ENCODE measurements at regions not wholly inside any gene's neighbourhood (a gene's known extent, or its start where the extent isn't known, plus 50 kb on each side); places are given as distances from the start of the nearest gene placed in this dataset.

DNA sequence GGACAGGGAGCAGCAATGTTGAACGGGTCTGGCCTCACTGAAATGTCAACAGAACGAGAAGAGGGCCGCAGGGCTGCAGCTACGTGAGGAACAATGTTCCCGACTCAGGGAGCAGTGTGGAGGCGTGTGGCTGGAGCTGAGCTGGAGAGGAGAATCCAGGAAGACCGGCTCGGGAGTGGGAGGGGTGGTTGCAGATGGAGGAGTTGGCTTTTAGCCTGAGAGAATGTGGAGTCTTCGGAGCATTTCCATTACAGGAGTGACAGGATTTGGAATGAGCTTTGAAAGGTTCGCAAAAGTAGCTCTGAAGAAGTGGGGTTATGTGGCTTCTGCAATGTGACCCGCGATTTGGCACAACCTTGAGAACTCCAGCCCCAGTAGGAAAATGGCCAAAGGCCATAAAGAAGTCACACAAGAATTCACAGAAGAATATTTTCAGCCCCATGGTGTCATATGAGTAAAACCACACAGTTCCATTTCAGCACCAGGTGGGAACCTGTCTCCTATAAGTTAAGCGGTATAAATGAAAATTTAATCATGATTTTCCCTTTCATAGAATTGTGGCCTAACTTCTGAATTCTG, 78.8 kb upstream of the NSMCE3 start:
- DNase-seq (ENCODE audit: low spot score): no peak

DNA sequence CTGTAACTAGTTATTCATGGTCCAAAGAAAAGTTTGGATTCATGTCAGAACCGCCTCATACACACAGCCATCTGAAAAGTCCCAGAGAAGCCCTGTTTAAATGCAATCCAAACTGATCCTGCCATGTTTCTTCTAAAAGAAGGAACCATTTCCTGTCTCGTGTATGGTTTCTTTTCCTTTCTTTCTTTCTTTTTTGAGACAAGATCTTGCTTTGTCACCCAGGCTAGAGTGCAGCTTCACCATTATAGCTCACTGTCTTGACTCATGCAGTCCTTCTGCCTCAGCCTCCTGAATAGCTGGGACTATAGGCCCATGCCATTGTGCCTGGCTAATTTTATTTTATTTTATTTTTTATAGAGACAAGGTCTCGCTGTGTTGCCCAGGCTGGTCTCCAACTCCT, 77.4 kb upstream of the NSMCE3 start:
- TF ChIP-seq, protein P1, sequence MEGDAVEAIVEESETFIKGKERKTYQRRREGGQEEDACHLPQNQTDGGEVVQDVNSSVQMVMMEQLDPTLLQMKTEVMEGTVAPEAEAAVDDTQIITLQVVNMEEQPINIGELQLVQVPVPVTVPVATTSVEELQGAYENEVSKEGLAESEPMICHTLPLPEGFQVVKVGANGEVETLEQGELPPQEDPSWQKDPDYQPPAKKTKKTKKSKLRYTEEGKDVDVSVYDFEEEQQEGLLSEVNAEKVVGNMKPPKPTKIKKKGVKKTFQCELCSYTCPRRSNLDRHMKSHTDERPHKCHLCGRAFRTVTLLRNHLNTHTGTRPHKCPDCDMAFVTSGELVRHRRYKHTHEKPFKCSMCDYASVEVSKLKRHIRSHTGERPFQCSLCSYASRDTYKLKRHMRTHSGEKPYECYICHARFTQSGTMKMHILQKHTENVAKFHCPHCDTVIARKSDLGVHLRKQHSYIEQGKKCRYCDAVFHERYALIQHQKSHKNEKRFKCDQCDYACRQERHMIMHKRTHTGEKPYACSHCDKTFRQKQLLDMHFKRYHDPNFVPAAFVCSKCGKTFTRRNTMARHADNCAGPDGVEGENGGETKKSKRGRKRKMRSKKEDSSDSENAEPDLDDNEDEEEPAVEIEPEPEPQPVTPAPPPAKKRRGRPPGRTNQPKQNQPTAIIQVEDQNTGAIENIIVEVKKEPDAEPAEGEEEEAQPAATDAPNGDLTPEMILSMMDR (IDR thresholded peaks at IDR 0.05): no peak
- ATAC-seq (ENCODE audit: low FRiP score): no peak
- DNase-seq (ENCODE audit: low spot score): no peak

More for the DNA sequence above, 78.8 kb upstream of the NSMCE3 start:
- TF ChIP-seq, protein P1 (IDR thresholded peaks at IDR 0.05): no peak
- ATAC-seq (ENCODE audit: low FRiP score): peak; percentile 63

DNA sequence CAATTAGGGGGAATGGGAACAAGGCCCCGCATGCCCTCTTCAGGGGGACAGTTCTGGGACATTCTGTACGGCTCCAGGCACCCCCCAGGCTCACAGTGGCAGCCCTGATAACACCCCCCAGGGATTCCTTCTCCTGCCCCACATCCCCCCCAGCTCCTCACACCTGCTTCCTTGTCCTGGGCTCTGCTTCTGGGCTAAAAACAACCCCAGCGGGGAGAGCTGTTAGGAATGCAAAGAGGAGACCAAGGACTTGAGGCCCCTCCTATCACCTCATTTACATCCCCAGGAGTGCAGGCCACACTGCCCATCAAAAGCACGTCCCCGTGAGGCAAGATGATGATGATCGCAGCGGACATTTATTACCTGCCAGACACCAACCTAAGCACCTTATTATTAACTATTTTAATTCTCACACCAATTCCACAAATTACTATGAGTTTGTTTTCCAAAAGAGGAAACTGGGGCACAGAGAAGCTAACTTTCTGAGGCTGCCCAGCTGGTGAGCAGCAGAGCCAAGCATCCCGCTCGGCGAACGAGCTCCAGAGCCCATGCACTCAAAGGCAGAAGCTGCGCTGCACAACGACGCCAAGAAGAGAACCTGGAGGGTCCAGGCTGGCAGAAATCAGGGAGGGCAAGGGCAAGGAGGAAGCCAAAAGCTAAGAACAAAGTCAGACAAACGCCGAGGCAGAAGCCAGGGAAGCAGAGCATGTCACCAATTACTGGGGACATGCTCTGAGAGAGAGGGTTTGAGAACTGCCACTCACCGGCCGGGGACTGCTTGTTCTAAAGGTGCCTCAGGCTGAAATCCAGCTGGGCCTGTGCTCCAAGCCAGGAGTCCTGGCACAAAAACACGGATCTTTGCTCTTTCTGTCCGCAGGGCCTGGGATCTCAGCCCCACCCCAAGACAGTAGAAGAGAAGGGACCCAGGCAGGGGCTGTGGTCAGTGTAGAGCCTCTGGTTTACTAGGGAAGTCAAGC, 76.2 kb upstream of the NSMCE3 start:
- TF ChIP-seq, protein P1 (IDR thresholded peaks at IDR 0.05): no peak
- DNase-seq (ENCODE audit: low spot score) (no peak), ATAC-seq (ENCODE audit: low FRiP score) (no peak)

DNA sequence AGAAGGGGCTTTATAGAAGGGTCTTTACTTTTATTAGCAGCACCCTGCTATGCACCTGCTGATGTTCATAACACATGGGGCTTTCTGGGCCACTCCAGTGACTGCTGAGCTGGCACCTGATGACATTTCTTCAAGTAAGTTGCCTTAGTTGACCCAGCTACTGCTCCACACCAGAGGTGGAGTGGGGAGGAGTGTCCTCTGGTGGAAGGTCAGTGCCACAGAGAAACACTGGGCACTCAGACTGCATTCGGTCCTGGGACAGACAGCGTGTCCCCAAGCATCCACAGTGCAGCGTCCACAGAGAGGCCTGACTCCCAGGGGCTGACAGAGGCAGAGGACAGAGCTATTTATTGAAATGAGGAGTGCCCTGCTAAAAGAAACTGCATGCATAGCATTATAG, 74.9 kb upstream of the NSMCE3 start:
- DNase-seq (ENCODE audit: low spot score) (no peak), ATAC-seq (ENCODE audit: low FRiP score) (no peak)
- TF ChIP-seq, protein P1 (IDR thresholded peaks at IDR 0.05): no peak

DNA sequence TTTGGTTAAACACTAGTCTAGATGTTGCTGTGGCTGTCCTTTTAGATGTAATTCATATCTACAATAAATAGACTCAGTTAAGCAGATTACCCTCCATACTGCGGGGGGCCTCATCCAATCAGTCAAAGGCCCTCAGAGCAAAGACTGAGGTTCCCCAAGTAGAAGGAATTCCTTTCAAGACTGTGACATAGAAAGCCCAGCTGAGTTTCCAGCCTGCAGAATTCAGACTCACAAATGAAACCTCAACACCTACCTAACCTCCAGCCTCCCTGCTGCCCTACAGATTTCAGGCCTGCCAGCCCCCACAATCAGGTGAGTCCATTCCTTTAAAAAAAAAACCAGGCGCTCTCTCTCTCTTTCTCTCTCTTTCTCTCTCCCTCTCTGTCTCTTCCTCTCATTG, 73.6 kb upstream of the NSMCE3 start:
- DNase-seq (ENCODE audit: low spot score) (no peak), ATAC-seq (ENCODE audit: low FRiP score) (no peak)
- TF ChIP-seq, protein P1 (IDR thresholded peaks at IDR 0.05): no peak

DNA sequence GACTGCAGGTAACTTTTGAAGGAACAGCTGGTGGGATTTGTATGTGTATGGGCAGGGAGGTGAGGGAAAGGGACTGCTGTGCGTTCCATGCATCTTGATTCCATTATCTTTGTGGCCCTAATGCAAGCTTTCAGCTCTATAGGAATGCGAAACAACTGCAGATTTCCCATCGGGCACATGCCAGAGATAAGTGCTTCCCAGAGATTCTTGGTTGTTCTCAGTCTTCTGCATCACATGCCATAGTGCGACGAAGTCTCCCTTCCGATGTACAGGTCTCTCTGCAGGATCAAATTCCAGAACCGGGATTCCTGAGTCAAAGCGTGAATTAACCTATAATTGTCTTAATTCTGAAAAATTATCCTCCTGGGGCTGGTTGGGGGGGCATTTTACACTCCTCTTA, 72.6 kb upstream of the NSMCE3 start:
- ATAC-seq (ENCODE audit: low FRiP score): no peak
- TF ChIP-seq, protein P1 (IDR thresholded peaks at IDR 0.05): no peak
- DNase-seq (ENCODE audit: low spot score): no peak
